Mesenchymal stem cell (in vitro differentiated cells and primary cell): ENCODE measurements at regions not wholly inside any gene's neighbourhood (a gene's known extent, or its start where the extent isn't known, plus 50 kb on each side); places are given as distances from the start of the nearest gene placed in this dataset.

ENCODE experiments used
- DNase-seq: peaks from one replicate; pipeline ENCODE4 v3.0.0-alpha.2; 2013
- H2AFZ ChIP-seq: one replicate; pipeline ENCODE4 v1.6.1; 2013; ENCODE audit warnings: low read depth, mild to moderate bottlenecking, control low read depth, inconsistent platforms, low read length, moderate library complexity
- H2AK5ac ChIP-seq: 2 replicates; pipeline ENCODE4 v1.6.1; 2013; ENCODE audit warnings: low read length, moderate library complexity, mild to moderate bottlenecking, inconsistent platforms; ENCODE audit not compliant: severe bottlenecking
- H2BK120ac ChIP-seq: one replicate; pipeline ENCODE4 v1.6.1; 2013; ENCODE audit warnings: low read depth, mild to moderate bottlenecking, inconsistent platforms, low read length, moderate library complexity
- H2BK12ac ChIP-seq, 2 experiments: one replicate each; pipeline ENCODE4 v1.6.1; 2013; ENCODE audit warnings: inconsistent platforms in 2 of 2, low read length in 2 of 2, mild to moderate bottlenecking in 2 of 2, moderate library complexity in 2 of 2, control low read depth in 1 of 2
- H2BK15ac ChIP-seq: one replicate; pipeline ENCODE4 v1.6.1; 2013; ENCODE audit warnings: mild to moderate bottlenecking, low read depth, inconsistent platforms; ENCODE audit not compliant: poor library complexity, severe bottlenecking
- H2BK5ac ChIP-seq: 2 replicates; pipeline ENCODE4 v1.6.1; 2013; ENCODE audit warnings: low read depth, mild to moderate bottlenecking, low read length, control low read depth, inconsistent platforms; ENCODE audit not compliant: poor library complexity, severe bottlenecking
- H3K14ac ChIP-seq, 2 experiments: one replicate each; pipeline ENCODE4 v1.6.1; 2013; ENCODE audit warnings: inconsistent platforms in 2 of 2, low read length in 2 of 2, control low read depth in 1 of 2, mild to moderate bottlenecking in 1 of 2, moderate library complexity in 1 of 2
- H3K18ac ChIP-seq, 2 experiments: one replicate each; pipeline ENCODE4 v1.6.1; 2013; ENCODE audit warnings: inconsistent platforms in 2 of 2, low read length in 2 of 2, control low read depth in 1 of 2, low read depth in 1 of 2, mild to moderate bottlenecking in 1 of 2
- H3K23ac ChIP-seq, 2 experiments: one replicate each; pipeline ENCODE4 v1.6.1; 2013; ENCODE audit warnings: inconsistent platforms in 2 of 2, low read length in 2 of 2, mild to moderate bottlenecking in 2 of 2, moderate library complexity in 2 of 2, control low read depth in 1 of 2
- H3K27ac ChIP-seq: 2 replicates; pipeline ENCODE4 v1.5.1; 2013; ENCODE audit warnings: mild to moderate bottlenecking, moderate library complexity, low read length, control low read depth, inconsistent platforms; ENCODE audit not compliant: poor library complexity, severe bottlenecking
- H3K27me3 ChIP-seq, 2 experiments: 2 replicates each; pipeline versions ENCODE4 v1.6.1 to v1.7.0; 2013; ENCODE audit warnings: low read length in 2 of 2, mild to moderate bottlenecking in 2 of 2, moderate library complexity in 2 of 2, control low read depth in 1 of 2, inconsistent platforms in 1 of 2; ENCODE audit not compliant: control insufficient read depth in 1 of 2, insufficient read depth in 1 of 2
- H3K36me3 ChIP-seq, 2 experiments: 2 replicates each; pipeline versions ENCODE4 v1.6.1 to v1.7.0; 2013; ENCODE audit warnings: low read length in 2 of 2, control low read depth in 1 of 2, inconsistent platforms in 1 of 2, low read depth in 1 of 2, mild to moderate bottlenecking in 1 of 2; ENCODE audit not compliant: insufficient read depth in 2 of 2, control insufficient read depth in 1 of 2
- H3K4ac ChIP-seq, 2 experiments: one replicate each; pipeline ENCODE4 v1.6.1; 2013; ENCODE audit warnings: inconsistent platforms in 2 of 2, low read length in 2 of 2, mild to moderate bottlenecking in 2 of 2, moderate library complexity in 2 of 2, control low read depth in 1 of 2, low read depth in 1 of 2
- H3K4me1 ChIP-seq: 2 replicates; pipeline ENCODE4 v1.6.1; 2013; ENCODE audit warnings: low read depth, low read length, control low read depth; ENCODE audit not compliant: control insufficient read depth, insufficient read depth
- H3K4me2 ChIP-seq: 2 replicates; pipeline ENCODE4 v1.6.1; 2013; ENCODE audit warnings: low read length, mild to moderate bottlenecking, inconsistent platforms; ENCODE audit not compliant: poor library complexity, severe bottlenecking
- H3K4me3 ChIP-seq, 2 experiments: 2 replicates each; pipeline versions ENCODE4 v1.5.1 to v1.7.0; 2013; ENCODE audit warnings: low read length in 2 of 2, mild to moderate bottlenecking in 2 of 2, control low read depth in 1 of 2, low read depth in 1 of 2; ENCODE audit not compliant: insufficient read depth in 1 of 2
- H3K79me1 ChIP-seq: replicated peaks from 2 replicates; pipeline ENCODE4 v1.6.1; 2013; ENCODE audit warnings: mild to moderate bottlenecking, control low read depth, low read length, inconsistent platforms; ENCODE audit not compliant: poor library complexity, severe bottlenecking
- H3K9ac ChIP-seq: 2 replicates; pipeline ENCODE4 v1.7.0; 2013; ENCODE audit warnings: mild to moderate bottlenecking, low read length, moderate library complexity
- H3K9me3 ChIP-seq: 2 replicates; pipeline ENCODE4 v1.7.0; 2013; ENCODE audit warnings: mild to moderate bottlenecking, low read length; ENCODE audit not compliant: control insufficient read depth
- H4K8ac ChIP-seq: one replicate; pipeline ENCODE4 v1.6.1; 2013; ENCODE audit warnings: inconsistent platforms, mild to moderate bottlenecking, low read length, moderate library complexity
- H4K91ac ChIP-seq: one replicate; pipeline ENCODE4 v1.6.1; 2013; ENCODE audit warnings: mild to moderate bottlenecking, low read length, inconsistent platforms
- WGBS: methylation state at CpG from one replicate; pipeline ENCODE4 v1.1.7; 2013; ENCODE audit warnings: mixed read lengths; 5-methylcytosine and 5-hydroxymethylcytosine counted together

GRCh38 chr3:150141790-150142326 lies 171.2 kb upstream of the PFN2 start:
- no CpG with 5 or more reads among the region's 3 CpGs for WGBS
- Histone ChIP-seq H2BK120ac (no peak overlapping the region), H3K18ac (peak overlapping the region in 1 of 2 experiments; percentile 22), H3K14ac (no peak overlapping the region), H3K9ac (no peak overlapping the region), H3K4me3 (no peak overlapping the region), H3K4ac (peak overlapping the region in 1 of 2 experiments; percentile 15), H4K91ac (no peak overlapping the region), H3K36me3 (no peaks in the 10 kb centered on the region), H2BK12ac (no peak overlapping the region), H2BK15ac (no peak overlapping the region), H3K9me3 (no peaks in the 10 kb centered on the region), H3K23ac (no peak overlapping the region), H3K4me1 (no peaks in the 10 kb centered on the region), H2AK5ac (no peak overlapping the region), H2AFZ (no peak overlapping the region), H3K27me3 (peaks cover 0 to 3% of the 10 kb centered on the region in 2 experiments), H3K4me2 (no peak overlapping the region), H4K8ac (no peak overlapping the region), H2BK5ac (no peak overlapping the region), H3K79me1 (no peaks in the 10 kb centered on the region), H3K27ac (no peak overlapping the region)
- DNase-seq: no peak

GRCh38 chr3:150140614-150141321 lies 170.1 kb upstream of the PFN2 start:
- Histone ChIP-seq H3K79me1 (no peaks in the 10 kb centered on the region), H2BK15ac (peak overlapping the region; percentile 7), H4K91ac (peak overlapping the region; percentile 86), H3K27me3 (peaks cover 0 to 6% of the 10 kb centered on the region in 2 experiments), H2AK5ac (no peak overlapping the region), H3K14ac (no peak overlapping the region), H3K27ac (no peak overlapping the region), H2BK12ac (peak overlapping the region in 1 of 2 experiments; percentile 17), H3K36me3 (no peaks in the 10 kb centered on the region), H3K4ac (peak overlapping the region in 1 of 2 experiments; percentile 17), H2BK5ac (no peak overlapping the region), H3K4me2 (peak overlapping the region; percentile 19), H3K9ac (no peak overlapping the region), H2BK120ac (peak overlapping the region; percentile 34), H3K9me3 (no peaks in the 10 kb centered on the region), H2AFZ (no peak overlapping the region), H3K4me1 (no peaks in the 10 kb centered on the region), H3K18ac (peak overlapping the region; percentile 37), H3K4me3 (no peak overlapping the region), H4K8ac (peak overlapping the region; percentile 75), H3K23ac (peak overlapping the region in 1 of 2 experiments; percentile 32)
- DNase-seq: no peak
- 97% methylated on average over 12 of the region's 14 CpGs for WGBS

GRCh38 chr3:150138824-150139223 lies 168.1 kb upstream of the PFN2 start:
- H3K9me3 ChIP-seq: no peaks in the 10 kb centered on the region
- no peak overlapping the region for H3K4me3 ChIP-seq
- no peak overlapping the region for H2AK5ac ChIP-seq
- H3K4ac ChIP-seq: no peak overlapping the region
- H3K36me3 ChIP-seq: no peaks in the 10 kb centered on the region
- no peak overlapping the region for H3K4me2 ChIP-seq
- no peak overlapping the region for H2BK5ac ChIP-seq
- no peak overlapping the region for H3K27ac ChIP-seq
- no peak overlapping the region for H4K8ac ChIP-seq
- no peak overlapping the region for H3K18ac ChIP-seq
- no peak overlapping the region for H2BK15ac ChIP-seq
- peaks cover 0 to 6% of the 10 kb centered on the region in 2 experiments for H3K27me3 ChIP-seq
- no peak for DNase-seq
- WGBS: 96% methylated on average over 3 of the region's 3 CpGs
- peak overlapping the region in 1 of 2 experiments; percentile 42 for H2BK12ac ChIP-seq
- no peak overlapping the region for H2AFZ ChIP-seq
- H3K4me1 ChIP-seq: no peaks in the 10 kb centered on the region
- H2BK120ac ChIP-seq: no peak overlapping the region
- no peak overlapping the region for H3K14ac ChIP-seq
- H4K91ac ChIP-seq: no peak overlapping the region
- H3K79me1 ChIP-seq: no peaks in the 10 kb centered on the region
- no peak overlapping the region for H3K9ac ChIP-seq
- H3K23ac ChIP-seq: no peak overlapping the region

- no peak for DNase-seq
- no peak overlapping the region for H3K14ac ChIP-seq
- H4K91ac ChIP-seq: no peak overlapping the region
- H2BK15ac ChIP-seq: no peak overlapping the region
- H2BK120ac ChIP-seq: no peak overlapping the region
- no peak overlapping the region for H2AFZ ChIP-seq
- H3K23ac ChIP-seq: no peak overlapping the region
- no peak overlapping the region for H3K18ac ChIP-seq
- no peak overlapping the region for H2BK12ac ChIP-seq
- no peak overlapping the region for H3K27ac ChIP-seq
- no peak overlapping the region for H2BK5ac ChIP-seq
- no peak overlapping the region for H3K9ac ChIP-seq
- H3K36me3 ChIP-seq: no peaks in the 10 kb centered on the region
- H3K27me3 ChIP-seq: peaks cover 0 to 6% of the 10 kb centered on the region in 2 experiments
- no peaks in the 10 kb centered on the region for H3K9me3 ChIP-seq
- H3K4me1 ChIP-seq: peaks cover 2% of the 10 kb centered on the region
- H4K8ac ChIP-seq: no peak overlapping the region
- H3K4me3 ChIP-seq: no peak overlapping the region
- H3K4ac ChIP-seq: no peak overlapping the region
- no peak overlapping the region for H3K4me2 ChIP-seq
- H3K79me1 ChIP-seq: no peaks in the 10 kb centered on the region
- no peak overlapping the region for H2AK5ac ChIP-seq
These were observed 165.5 kb upstream of the PFN2 start for GRCh38 chr3:150136242-150136641.
